GM23338 (cell line): ENCODE measurements at regions not wholly inside any gene's neighbourhood (a gene's known extent, or its start where the extent isn't known, plus 50 kb on each side); places are given as distances from the start of the nearest gene placed in this dataset.
A peak's percentile ranks its signal among the peaks of the same experiment; 100 is the strongest.

Experiments used
- ATAC-seq: fragments of 200-7000 bp; cut with Tn5 transposase; 3 replicates; pipeline ENCODE4 v1.9.1; 2020
- DNase-seq: peaks from one replicate; pipeline ENCODE4 v3.0.0-alpha.2; 2015; ENCODE audit warnings: low spot score
- H2AFZ ChIP-seq: fragments of 200-600 bp; sonication (generic); 2 replicates; pipeline ENCODE4 v1.8.0; 2016; ENCODE audit warnings: antibody characterized with exemption, mild to moderate bottlenecking, moderate library complexity
- H3F3A ChIP-seq: fragments of 200-600 bp; sonication (generic); replicated peaks from 2 replicates; pipeline ENCODE4 v1.8.0; 2017; ENCODE audit warnings: antibody characterized with exemption, mixed run types, low read depth
- H3K27ac ChIP-seq: fragments of 200-600 bp; sonication (generic); 2 replicates; pipeline ENCODE4 v1.6.1; 2016; ENCODE audit warnings: low read depth
- H3K27me3 ChIP-seq: fragments of 200-600 bp; sonication (generic); 2 replicates; pipeline ENCODE4 v1.8.0; 2016; ENCODE audit warnings: mild to moderate bottlenecking, mixed run types, moderate library complexity; ENCODE audit not compliant: insufficient read depth
- H3K36me3 ChIP-seq: fragments of 200-600 bp; sonication (generic); 2 replicates; pipeline ENCODE4 v1.8.0; 2016; ENCODE audit warnings: mild to moderate bottlenecking; ENCODE audit not compliant: insufficient read depth
- H3K4me1 ChIP-seq: fragments of 200-600 bp; sonication (generic); 2 replicates; pipeline ENCODE4 v1.8.0; 2016; ENCODE audit warnings: mild to moderate bottlenecking, moderate library complexity; ENCODE audit not compliant: insufficient read depth
- H3K4me2 ChIP-seq: fragments of 200-600 bp; sonication (generic); 2 replicates; pipeline ENCODE4 v1.7.1; 2017; ENCODE audit warnings: mixed run types
- H3K4me3 ChIP-seq: fragments of 200-600 bp; sonication (generic); 2 replicates; pipeline ENCODE4 v1.6.1; 2016; ENCODE audit warnings: mixed run types
- H3K79me2 ChIP-seq: fragments of 200-600 bp; sonication (generic); replicated peaks from 2 replicates; pipeline ENCODE4 v1.8.0; 2017; ENCODE audit warnings: mild to moderate bottlenecking; ENCODE audit not compliant: insufficient read depth
- H3K9me2 ChIP-seq: fragments of 200-600 bp; sonication (generic); 2 replicates; pipeline ENCODE4 v1.8.0; 2017; ENCODE audit not compliant: insufficient read depth
- H4K20me1 ChIP-seq: fragments of 200-600 bp; sonication (generic); replicated peaks from 2 replicates; pipeline ENCODE4 v1.8.0; 2017; ENCODE audit warnings: mild to moderate bottlenecking; ENCODE audit not compliant: insufficient read depth
- H3K27ac Mint-ChIP-seq: 2 replicates; pipeline ENCODE4 v1.8.0; 2020; ENCODE audit warnings: inconsistent platforms, mild to moderate bottlenecking, moderate library complexity, mixed read lengths
- H3K27me3 Mint-ChIP-seq: 3 replicates; pipeline ENCODE4 v1.8.0; 2022; ENCODE audit warnings: low read depth, mild to moderate bottlenecking, moderate library complexity, mixed read lengths, inconsistent platforms; ENCODE audit not compliant: insufficient read depth, poor library complexity
- H3K36me3 Mint-ChIP-seq: 3 replicates; pipeline ENCODE4 v1.8.0; 2021; ENCODE audit warnings: low read depth, mild to moderate bottlenecking, inconsistent platforms, moderate library complexity, mixed read lengths
- H3K4me1 Mint-ChIP-seq: 3 replicates; pipeline ENCODE4 v1.8.0; 2020; ENCODE audit warnings: mild to moderate bottlenecking, inconsistent platforms, mixed read lengths
- H3K4me3 Mint-ChIP-seq: 3 replicates; pipeline ENCODE4 v1.8.0; 2021; ENCODE audit warnings: moderate library complexity, mild to moderate bottlenecking, inconsistent platforms, mixed read lengths
- H3K9me3 Mint-ChIP-seq: 3 replicates; pipeline ENCODE4 v1.8.0; 2020; ENCODE audit warnings: moderate library complexity, mild to moderate bottlenecking, inconsistent platforms, mixed read lengths
- CTCF ChIP-seq, 2 experiments: fragments of 200-600 bp in 1 of 2; sonication (generic) in 1 of 2; conservative IDR thresholded peaks; 2 replicates each; pipeline versions ENCODE4 v1.5.1 to v1.6.1; 2016 to 2017; ENCODE audit warnings: antibody characterized with exemption in 2 of 2, low read depth in 2 of 2, mild to moderate bottlenecking in 2 of 2, moderate library complexity in 1 of 2
- EZH2 ChIP-seq: fragments of 200-600 bp; sonication (generic); IDR thresholded peaks from one replicate; pipeline ENCODE4 v1.8.0; 2017; ENCODE audit warnings: antibody characterized with exemption, mild to moderate bottlenecking, low read depth; ENCODE audit not compliant: unreplicated experiment
- EZH2phosphoT487 ChIP-seq: fragments of 200-600 bp; sonication (generic); IDR thresholded peaks from one replicate; pipeline ENCODE4 v1.8.1; 2018; ENCODE audit warnings: antibody characterized with exemption; ENCODE audit not compliant: unreplicated experiment
- JUNB ChIP-seq: IDR thresholded peaks from one replicate; pipeline ENCODE4 v1.6.1; 2016; ENCODE audit warnings: antibody characterized with exemption; ENCODE audit not compliant: unreplicated experiment
- NANOG ChIP-seq: IDR thresholded peaks from 2 replicates; pipeline ENCODE4 v1.6.1; 2016; ENCODE audit warnings: antibody characterized with exemption, borderline replicate concordance
- POLR2AphosphoS5 ChIP-seq: IDR thresholded peaks from 2 replicates; pipeline ENCODE4 v1.6.1; 2016; ENCODE audit warnings: antibody characterized with exemption, low read depth
- REST ChIP-seq: IDR thresholded peaks from one replicate; pipeline ENCODE4 v1.6.1; 2018; ENCODE audit warnings: antibody characterized with exemption; ENCODE audit not compliant: unreplicated experiment
- ZNF114 ChIP-seq: fragments of 250-450 bp; sonication (Bioruptor Pico); IDR thresholded peaks from 2 replicates; pipeline ENCODE4 v1.5.0; 2020; ENCODE audit warnings: mild to moderate bottlenecking, moderate library complexity
- ZNF331 ChIP-seq: fragments of 250-450 bp; sonication (Bioruptor Pico); IDR thresholded peaks from 2 replicates; pipeline ENCODE4 v1.5.0; 2020; ENCODE audit warnings: low read depth, mild to moderate bottlenecking, moderate library complexity
- ZNF462 ChIP-seq: fragments of 250-450 bp; sonication (Bioruptor Pico); IDR thresholded peaks from 2 replicates; pipeline ENCODE4 v1.5.0; 2020; ENCODE audit warnings: mild to moderate bottlenecking, moderate library complexity

GRCh38 chr2:62309465-62310091 lies 113.7 kb downstream of the B3GNT2 start:
- Mint-ChIP-seq H3K4me1 (peaks cover 46% of the 10 kb centered on the region), H3K9me3 (no peaks in the 10 kb centered on the region)
- H2AFZ ChIP-seq: peak overlapping the region; percentile 92

GRCh38 chr2:62309081-62309464 lies 113.2 kb downstream of the B3GNT2 start:
- Histone ChIP-seq H3K4me1 (peaks cover 42% of the 10 kb centered on the region), H3K9me2 (peaks cover 5% of the 10 kb centered on the region; the same call in 1 of the 2 replicates), H3F3A (0 out of 2 replicates have a peak, but pooled peaks cover 7% of the 10 kb centered on the region), H3K4me3 (no peak overlapping the region), H3K36me3 (no peaks in the 10 kb centered on the region), H3K27ac (peak overlapping the region; percentile 55; the same call in 1 of the 2 replicates), H3K27me3 (no peaks in the 10 kb centered on the region), H2AFZ (peak overlapping the region; percentile 92; the same call in 1 of the 2 replicates), H4K20me1 (no peaks in the 10 kb centered on the region), H3K79me2 (no peaks in the 10 kb centered on the region), H3K4me2 (0 out of 2 replicates have a peak overlapping the region, but pooled peaks have one; percentile 30)
- ATAC-seq: no peak
- no peaks in the 10 kb centered on the region for H3K9me3 Mint-ChIP-seq
- peaks cover 16% of the 10 kb centered on the region for H3K27me3 Mint-ChIP-seq
- H3K4me1 Mint-ChIP-seq: peaks cover 49% of the 10 kb centered on the region
- no peak overlapping the region for H3K27ac Mint-ChIP-seq
- DNase-seq: no peak
- H3K36me3 Mint-ChIP-seq: no peaks in the 10 kb centered on the region
- no peak overlapping the region for H3K4me3 Mint-ChIP-seq
- TF ChIP-seq ZNF462 (CRISPR knock-in tag): no peak
- no peak for TF ChIP-seq ZNF114 (CRISPR knock-in tag)
- no peak for TF ChIP-seq CTCF (conservative IDR thresholded peaks at IDR 0.05; ENCODE audit: low read depth in 2 of 2)
- no peak for TF ChIP-seq REST
- TF ChIP-seq NANOG: no peak
- TF ChIP-seq POLR2AphosphoS5: no peak
- TF ChIP-seq EZH2phosphoT487: no peak
- no peak for TF ChIP-seq EZH2
- no peak for TF ChIP-seq JUNB

More at GRCh38 chr2:62309465-62310091, 113.7 kb downstream of the B3GNT2 start:
- TF ChIP-seq POLR2AphosphoS5 (0 out of 2 replicates have a peak, but pooled peaks have one; percentile 3), ZNF331 (no peak)
- Histone ChIP-seq H3K4me1 (peaks cover 41% of the 10 kb centered on the region), H3K27ac (peak overlapping the region; percentile 55), H3K79me2 (no peaks in the 10 kb centered on the region), H3K36me3 (no peaks in the 10 kb centered on the region), H3K4me3 (peak overlapping the region; percentile 32; the same call in 1 of the 2 replicates), H3K9me2 (peaks cover 5% of the 10 kb centered on the region; the same call in 1 of the 2 replicates), H4K20me1 (no peaks in the 10 kb centered on the region), H3F3A (0 out of 2 replicates have a peak, but pooled peaks cover 7% of the 10 kb centered on the region), H3K4me2 (peak overlapping the region; percentile 62; the same call in 1 of the 2 replicates), H3K27me3 (no peaks in the 10 kb centered on the region)
- ATAC-seq (peak; percentile 74), DNase-seq (peak; percentile 56)
- H3K27me3 Mint-ChIP-seq: peaks cover 13% of the 10 kb centered on the region
- H3K27ac Mint-ChIP-seq: peak overlapping the region; percentile 81; the same call in 1 of the 2 replicates
- no peaks in the 10 kb centered on the region for H3K36me3 Mint-ChIP-seq
- H3K4me3 Mint-ChIP-seq: no peak overlapping the region
